ENCODE measurements at regions not wholly inside any gene's neighbourhood (a gene's known extent, or its start where the extent isn't known, plus 50 kb on each side); places are given as distances from the start of the nearest gene placed in this dataset.

- H2BK120ac ChIP-seq (ENCODE audit: low read depth, low read length), result no peak overlapping the region
- H3K4me3 ChIP-seq (ENCODE audit: low read length in 2 of 2), result no peak overlapping the region
- H2AK5ac ChIP-seq (ENCODE audit: low read depth, low read length), result no peak overlapping the region
- H3K18ac ChIP-seq (ENCODE audit: low read length), result no peak overlapping the region
- no peak overlapping the region for H2AFZ ChIP-seq (ENCODE audit: low read length)
- H3K4me1 ChIP-seq (ENCODE audit: control insufficient read depth in 2 of 2, insufficient read depth in 1 of 2, low read depth in 1 of 2, low read length in 2 of 2), result no peaks in the 10 kb centered on the region
- no peak overlapping the region for H3K14ac ChIP-seq (ENCODE audit: low read length)
- H3K27ac ChIP-seq (replicated peaks; ENCODE audit: low read length), result no peak overlapping the region
- no peak for DNase-seq (ENCODE audit: low spot score)
- no peak overlapping the region for H3K9ac ChIP-seq (ENCODE audit: low read depth, low read length, poor library complexity)
- H4K91ac ChIP-seq (ENCODE audit: low read depth, low read length, poor library complexity), result no peak overlapping the region
- no peaks in the 10 kb centered on the region for H3K36me3 ChIP-seq (replicated peaks in 1 of 2; ENCODE audit: control insufficient read depth in 2 of 2, insufficient read depth in 2 of 2, low read length in 2 of 2)
- H2BK5ac ChIP-seq (ENCODE audit: low read length), result no peak overlapping the region
- no CpG with 5 or more reads among the region's 1 CpG for WGBS, 2 donors (ENCODE audit: extremely low coverage in 2 of 2, insufficient read length in 2 of 2, insufficient replicate concordance in 1 of 2)
- no peaks in the 10 kb centered on the region for H3K9me3 ChIP-seq (replicated peaks in 1 of 2; ENCODE audit: control insufficient read depth in 2 of 2, insufficient read depth in 1 of 2, low read depth in 1 of 2, low read length in 2 of 2)
- H3K4ac ChIP-seq (ENCODE audit: low read length), result no peak overlapping the region
- no peak overlapping the region for H2BK15ac ChIP-seq (ENCODE audit: low read length)
- no peak overlapping the region for H3K23ac ChIP-seq (ENCODE audit: low read depth, low read length, poor library complexity)
- H4K8ac ChIP-seq (ENCODE audit: low read depth, low read length), result no peak overlapping the region
- H3K4me2 ChIP-seq (ENCODE audit: insufficient read depth, low read length, poor library complexity, severe bottlenecking), result no peak overlapping the region
- H2BK12ac ChIP-seq (ENCODE audit: low read length), result no peak overlapping the region
- H3K27me3 ChIP-seq (ENCODE audit: control insufficient read depth in 3 of 3, insufficient read depth in 3 of 3, low read depth in 1 of 3, low read length in 3 of 3), result no peaks in the 10 kb centered on the region
- no peaks in the 10 kb centered on the region for H3K79me1 ChIP-seq (ENCODE audit: low read depth, low read length)
Measured at GRCh38 chr12:20053782-20054181, 314.6 kb upstream of the PDE3A start.

- Histone ChIP-seq H2BK5ac (ENCODE audit: low read length) (no peak overlapping the region), H2BK120ac (ENCODE audit: low read depth, low read length) (no peak overlapping the region), H3K18ac (ENCODE audit: low read length) (no peak overlapping the region), H3K9ac (ENCODE audit: low read depth, low read length, poor library complexity) (no peak overlapping the region), H3K4me2 (ENCODE audit: insufficient read depth, low read length, poor library complexity, severe bottlenecking) (no peak overlapping the region), H2AFZ (ENCODE audit: low read length) (no peak overlapping the region), H4K91ac (ENCODE audit: low read depth, low read length, poor library complexity) (no peak overlapping the region), H3K79me1 (ENCODE audit: low read depth, low read length) (no peaks in the 10 kb centered on the region), H3K27ac (replicated peaks; ENCODE audit: low read length) (no peak overlapping the region), H2BK12ac (ENCODE audit: low read length) (no peak overlapping the region), H3K4me1 (ENCODE audit: control insufficient read depth in 2 of 2, insufficient read depth in 1 of 2, low read depth in 1 of 2, low read length in 2 of 2) (no peaks in the 10 kb centered on the region), H2BK15ac (ENCODE audit: low read length) (no peak overlapping the region), H3K36me3 (replicated peaks in 1 of 2; ENCODE audit: control insufficient read depth in 2 of 2, insufficient read depth in 2 of 2, low read length in 2 of 2) (no peaks in the 10 kb centered on the region), H3K9me3 (replicated peaks in 1 of 2; ENCODE audit: control insufficient read depth in 2 of 2, insufficient read depth in 1 of 2, low read depth in 1 of 2, low read length in 2 of 2) (no peaks in the 10 kb centered on the region), H3K4ac (ENCODE audit: low read length) (no peak overlapping the region), H3K23ac (ENCODE audit: low read depth, low read length, poor library complexity) (no peak overlapping the region), H4K8ac (ENCODE audit: low read depth, low read length) (no peak overlapping the region), H3K4me3 (ENCODE audit: low read length in 2 of 2) (no peak overlapping the region), H2AK5ac (ENCODE audit: low read depth, low read length) (no peak overlapping the region), H3K27me3 (ENCODE audit: control insufficient read depth in 3 of 3, insufficient read depth in 3 of 3, low read depth in 1 of 3, low read length in 3 of 3) (no peaks in the 10 kb centered on the region), H3K14ac (ENCODE audit: low read length) (no peak overlapping the region)
- WGBS, 2 donors (ENCODE audit: extremely low coverage in 2 of 2, insufficient read length in 2 of 2, insufficient replicate concordance in 1 of 2), result no CpG with 5 or more reads among the region's 3 CpGs
- no peak for DNase-seq (ENCODE audit: low spot score)
Measured at GRCh38 chr12:20055856-20056255, 312.5 kb upstream of the PDE3A start.

GRCh38 chr12:20057398-20057797 lies 310.9 kb upstream of the PDE3A start:
- Histone ChIP-seq H3K27me3 (ENCODE audit: control insufficient read depth in 3 of 3, insufficient read depth in 3 of 3, low read depth in 1 of 3, low read length in 3 of 3) (no peaks in the 10 kb centered on the region), H3K79me1 (ENCODE audit: low read depth, low read length) (no peaks in the 10 kb centered on the region), H2BK120ac (ENCODE audit: low read depth, low read length) (no peak overlapping the region), H3K4me3 (ENCODE audit: low read length in 2 of 2) (no peak overlapping the region), H3K14ac (ENCODE audit: low read length) (no peak overlapping the region), H4K8ac (ENCODE audit: low read depth, low read length) (no peak overlapping the region), H3K4ac (ENCODE audit: low read length) (no peak overlapping the region), H2AK5ac (ENCODE audit: low read depth, low read length) (no peak overlapping the region), H3K4me1 (ENCODE audit: control insufficient read depth in 2 of 2, insufficient read depth in 1 of 2, low read depth in 1 of 2, low read length in 2 of 2) (no peaks in the 10 kb centered on the region), H3K4me2 (ENCODE audit: insufficient read depth, low read length, poor library complexity, severe bottlenecking) (no peak overlapping the region), H3K23ac (ENCODE audit: low read depth, low read length, poor library complexity) (no peak overlapping the region), H2BK5ac (ENCODE audit: low read length) (no peak overlapping the region), H3K18ac (ENCODE audit: low read length) (no peak overlapping the region), H3K36me3 (replicated peaks in 1 of 2; ENCODE audit: control insufficient read depth in 2 of 2, insufficient read depth in 2 of 2, low read length in 2 of 2) (no peaks in the 10 kb centered on the region), H4K91ac (ENCODE audit: low read depth, low read length, poor library complexity) (no peak overlapping the region), H2BK15ac (ENCODE audit: low read length) (no peak overlapping the region), H3K9ac (ENCODE audit: low read depth, low read length, poor library complexity) (no peak overlapping the region), H2AFZ (ENCODE audit: low read length) (no peak overlapping the region), H3K27ac (replicated peaks; ENCODE audit: low read length) (no peak overlapping the region), H2BK12ac (ENCODE audit: low read length) (no peak overlapping the region), H3K9me3 (replicated peaks in 1 of 2; ENCODE audit: control insufficient read depth in 2 of 2, insufficient read depth in 1 of 2, low read depth in 1 of 2, low read length in 2 of 2) (peaks cover 0 to under 1% of the 10 kb centered on the region in 2 donors)
- WGBS, 2 donors (ENCODE audit: extremely low coverage in 2 of 2, insufficient read length in 2 of 2, insufficient replicate concordance in 1 of 2), result 75 to 100% methylated on average over 2 to 4 of the region's 5 CpGs
- DNase-seq (ENCODE audit: low spot score), result no peak

GRCh38 chr12:20063116-20063515 lies 305.2 kb upstream of the PDE3A start:
- Histone ChIP-seq H3K4ac (ENCODE audit: low read length) (no peak overlapping the region), H4K91ac (ENCODE audit: low read depth, low read length, poor library complexity) (no peak overlapping the region), H3K4me3 (ENCODE audit: low read length in 2 of 2) (no peak overlapping the region), H2BK120ac (ENCODE audit: low read depth, low read length) (no peak overlapping the region), H3K4me2 (ENCODE audit: insufficient read depth, low read length, poor library complexity, severe bottlenecking) (no peak overlapping the region), H2BK12ac (ENCODE audit: low read length) (no peak overlapping the region), H3K9me3 (replicated peaks in 1 of 2; ENCODE audit: control insufficient read depth in 2 of 2, insufficient read depth in 1 of 2, low read depth in 1 of 2, low read length in 2 of 2) (peaks cover 0 to 4% of the 10 kb centered on the region in 2 donors), H2BK15ac (ENCODE audit: low read length) (no peak overlapping the region), H2AFZ (ENCODE audit: low read length) (no peak overlapping the region), H4K8ac (ENCODE audit: low read depth, low read length) (no peak overlapping the region), H3K79me1 (ENCODE audit: low read depth, low read length) (no peaks in the 10 kb centered on the region), H2AK5ac (ENCODE audit: low read depth, low read length) (no peak overlapping the region), H3K23ac (ENCODE audit: low read depth, low read length, poor library complexity) (no peak overlapping the region), H3K27me3 (ENCODE audit: control insufficient read depth in 3 of 3, insufficient read depth in 3 of 3, low read depth in 1 of 3, low read length in 3 of 3) (peaks cover 0 to 2% (median 0%) of the 10 kb centered on the region in 3 experiments), H3K14ac (ENCODE audit: low read length) (no peak overlapping the region), H3K36me3 (replicated peaks in 1 of 2; ENCODE audit: control insufficient read depth in 2 of 2, insufficient read depth in 2 of 2, low read length in 2 of 2) (no peaks in the 10 kb centered on the region), H3K9ac (ENCODE audit: low read depth, low read length, poor library complexity) (no peak overlapping the region), H3K18ac (ENCODE audit: low read length) (no peak overlapping the region), H3K27ac (replicated peaks; ENCODE audit: low read length) (no peak overlapping the region), H3K4me1 (ENCODE audit: control insufficient read depth in 2 of 2, insufficient read depth in 1 of 2, low read depth in 1 of 2, low read length in 2 of 2) (no peaks in the 10 kb centered on the region), H2BK5ac (ENCODE audit: low read length) (no peak overlapping the region)
- no peak for DNase-seq (ENCODE audit: low spot score)
- no CpG with 5 or more reads among the region's 6 CpGs for WGBS, 2 donors (ENCODE audit: extremely low coverage in 2 of 2, insufficient read length in 2 of 2, insufficient replicate concordance in 1 of 2)
